RWPE1 (cell line): ENCODE measurements at regions not wholly inside any gene's neighbourhood (a gene's known extent, or its start where the extent isn't known, plus 50 kb on each side); places are given as distances from the start of the nearest gene placed in this dataset.
"Not testable (repeated sequence)": the region's sequence is repeated elsewhere in the genome, so short reads cannot be mapped to it uniquely, and the experiment has no call there.

Experiments used
- CTCF ChIA-PET: fragments of 350-600 bp; sonication (Branson Sonifier 250); formaldehyde crosslinking; extraction: SDS; loops from one replicate; lab custom pipeline; 2021; lab: Yijun Ruan, JAX
- POLR2A ChIA-PET: fragments of 400-600 bp; formaldehyde crosslinking; extraction: SDS; loops from one replicate; lab custom pipeline; 2020; ENCODE audit warnings: antibody characterized with exemption; ENCODE audit not compliant: low non-redundant PET; lab: Yijun Ruan, JAX
- DNase-seq: peaks from one replicate; pipeline ENCODE4 v3.0.0; 2012; ENCODE audit warnings: low spot score
- H3K27ac ChIP-seq: fragments of 450-650 bp; 2 replicates; pipeline ENCODE4 v1.5.1; 2017
- TF ChIP-seq, protein P1 (sequence below): fragments of 450-650 bp; conservative IDR thresholded peaks from 2 replicates; pipeline ENCODE4 v1.5.1; 2017; ENCODE audit warnings: low read depth, mild to moderate bottlenecking

DNA sequence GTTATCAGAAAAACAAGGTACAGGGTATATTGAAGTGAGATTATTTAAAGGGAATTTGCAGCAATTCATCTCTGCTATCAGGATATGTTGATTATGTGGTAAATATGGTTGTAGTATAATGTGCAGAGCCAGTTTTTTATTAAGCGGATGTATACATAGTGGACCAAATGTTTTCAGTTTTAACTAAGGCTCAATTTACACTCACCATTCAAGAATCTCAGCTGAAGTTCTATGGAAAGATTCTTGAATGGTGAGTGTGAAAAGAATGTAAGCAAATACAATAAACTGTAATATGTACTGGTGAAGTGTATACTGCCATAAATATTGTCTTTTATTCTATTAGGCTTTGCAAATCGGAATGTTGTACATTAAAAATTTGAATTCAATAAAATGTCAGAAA is 895.9 kb upstream of the CDH10 start:
- DNase-seq, result no peak
- ChIA-PET POLR2A (no interaction called here), CTCF (interaction anchor here (0.7 kb wide), 1 partner anchor 40 kb away, joined by 3 read pairs; no protein-coding TSS in a partner anchor)
- TF ChIP-seq, protein P1, sequence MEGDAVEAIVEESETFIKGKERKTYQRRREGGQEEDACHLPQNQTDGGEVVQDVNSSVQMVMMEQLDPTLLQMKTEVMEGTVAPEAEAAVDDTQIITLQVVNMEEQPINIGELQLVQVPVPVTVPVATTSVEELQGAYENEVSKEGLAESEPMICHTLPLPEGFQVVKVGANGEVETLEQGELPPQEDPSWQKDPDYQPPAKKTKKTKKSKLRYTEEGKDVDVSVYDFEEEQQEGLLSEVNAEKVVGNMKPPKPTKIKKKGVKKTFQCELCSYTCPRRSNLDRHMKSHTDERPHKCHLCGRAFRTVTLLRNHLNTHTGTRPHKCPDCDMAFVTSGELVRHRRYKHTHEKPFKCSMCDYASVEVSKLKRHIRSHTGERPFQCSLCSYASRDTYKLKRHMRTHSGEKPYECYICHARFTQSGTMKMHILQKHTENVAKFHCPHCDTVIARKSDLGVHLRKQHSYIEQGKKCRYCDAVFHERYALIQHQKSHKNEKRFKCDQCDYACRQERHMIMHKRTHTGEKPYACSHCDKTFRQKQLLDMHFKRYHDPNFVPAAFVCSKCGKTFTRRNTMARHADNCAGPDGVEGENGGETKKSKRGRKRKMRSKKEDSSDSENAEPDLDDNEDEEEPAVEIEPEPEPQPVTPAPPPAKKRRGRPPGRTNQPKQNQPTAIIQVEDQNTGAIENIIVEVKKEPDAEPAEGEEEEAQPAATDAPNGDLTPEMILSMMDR, result no peak
- H3K27ac ChIP-seq, result no peak overlapping the region

DNA sequence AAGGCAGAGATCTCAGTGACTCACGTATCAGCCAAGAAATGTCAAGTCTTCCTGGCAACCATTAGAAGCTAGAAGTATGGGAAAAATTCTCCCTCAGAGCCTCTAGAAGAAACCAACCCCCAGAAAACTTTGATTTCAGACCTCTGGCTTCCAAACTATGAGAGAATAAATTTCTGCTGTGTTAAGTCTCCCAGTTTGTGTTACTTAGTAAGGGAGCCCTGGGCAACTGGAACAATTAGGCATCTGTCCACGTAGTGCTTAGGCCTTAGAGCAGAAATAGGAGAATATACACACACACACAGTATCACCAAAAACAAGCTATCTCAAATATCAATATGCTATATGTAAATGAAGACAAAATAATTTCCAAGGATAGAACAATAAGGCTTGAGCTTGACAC is 894.8 kb upstream of the CDH10 start:
- no peak for DNase-seq
- POLR2A ChIA-PET, result no interaction called here
- TF ChIP-seq, protein P1, result no peak
- CTCF ChIA-PET, result interaction anchor here (0.7 to 0.9 kb wide), 2 partner anchors 12 to 783 kb away, joined by 3 read pairs; no protein-coding TSS in a partner anchor
- no peak overlapping the region for H3K27ac ChIP-seq

DNA sequence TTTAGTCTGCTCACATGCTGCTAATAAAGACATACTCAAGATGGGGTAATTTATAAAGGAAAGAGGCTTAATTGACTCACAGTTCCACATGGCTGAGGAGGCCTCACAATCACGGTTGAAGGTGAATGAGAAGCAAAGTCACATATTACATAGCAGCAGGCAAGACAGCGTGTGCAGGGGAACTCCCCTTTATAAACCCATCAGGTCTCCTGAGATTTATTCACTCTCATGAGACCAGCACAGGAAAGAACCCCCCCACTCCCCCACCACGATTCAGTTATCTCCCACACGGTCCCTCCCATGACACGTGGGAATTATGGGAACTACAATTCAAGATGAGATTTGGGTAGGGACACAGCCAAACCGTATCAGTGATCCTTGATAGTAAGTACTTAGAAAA is 891.7 kb upstream of the CDH10 start:
- H3K27ac ChIP-seq, CTCF ChIA-PET, DNase-seq, POLR2A ChIA-PET: not testable (repeated sequence)

DNA sequence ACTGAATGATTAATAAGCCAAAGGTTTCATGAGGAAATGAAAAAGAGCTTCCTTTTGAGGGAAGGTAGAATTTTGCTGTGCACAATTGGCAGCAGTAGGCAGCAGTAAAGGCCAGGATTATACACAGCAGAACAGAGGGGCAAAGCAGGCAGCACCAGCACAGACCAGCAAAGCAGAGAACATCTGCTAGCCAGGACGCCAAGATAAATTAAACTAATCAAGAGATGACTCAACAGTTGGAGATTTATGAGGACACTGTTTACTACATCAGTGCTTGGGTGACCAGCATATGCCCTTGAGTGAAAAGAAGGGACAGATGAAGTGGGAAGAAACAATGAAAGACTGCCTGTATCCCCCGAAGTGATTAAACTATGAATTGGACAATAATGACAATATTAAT is 871.4 kb upstream of the CDH10 start:
- H3K27ac ChIP-seq, result no peak overlapping the region
- CTCF ChIA-PET, result interaction anchor here (0.6 kb wide), 1 partner anchor 13 kb away, joined by 3 read pairs; no protein-coding TSS in a partner anchor
- TF ChIP-seq, protein P1, result no peak
- POLR2A ChIA-PET, result no interaction called here
- no peak for DNase-seq

DNA sequence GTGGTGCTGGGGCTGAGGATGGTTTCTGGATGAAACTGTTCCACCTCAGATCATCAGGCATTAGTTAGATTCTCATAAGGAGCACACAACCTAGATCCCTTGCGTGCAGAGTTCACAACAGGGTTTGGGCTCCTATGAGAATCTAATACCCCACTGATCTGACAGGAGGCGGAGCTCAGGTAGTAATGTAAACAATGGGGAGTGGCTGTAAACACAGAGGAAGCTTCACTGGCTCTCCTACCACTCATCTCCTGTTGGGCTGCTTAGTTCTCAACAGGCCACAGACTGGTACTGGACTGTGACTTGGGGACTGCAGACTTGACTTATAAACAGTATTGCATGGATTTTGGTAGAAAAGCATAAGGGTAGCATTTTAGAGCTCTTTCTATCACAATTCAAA is 870.7 kb upstream of the CDH10 start:
- no peak overlapping the region for H3K27ac ChIP-seq
- ChIA-PET CTCF (interaction anchor here (0.6 kb wide), 1 partner anchor 13 kb away, joined by 3 read pairs; no protein-coding TSS in a partner anchor), POLR2A (no interaction called here)
- TF ChIP-seq, protein P1, result no peak
- DNase-seq, result no peak

DNA sequence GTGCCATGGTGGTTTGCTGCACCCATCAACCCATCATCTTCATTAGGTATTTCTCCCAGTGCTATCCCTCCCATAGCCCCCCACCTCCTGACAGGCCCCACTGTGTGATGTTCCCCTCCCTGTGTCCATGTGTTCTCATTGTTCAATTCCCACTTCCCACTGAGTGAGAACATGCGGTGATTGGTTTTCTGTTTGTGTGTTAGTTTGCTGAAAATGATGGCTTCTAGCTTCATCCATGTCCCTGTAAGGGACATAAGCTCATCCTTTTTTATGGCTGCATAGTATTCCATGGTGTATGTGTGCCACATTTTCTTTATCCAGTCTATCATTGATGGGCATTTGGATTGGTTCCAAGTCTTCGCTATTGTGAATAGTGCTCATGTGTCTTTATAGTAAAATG is 865.9 kb upstream of the CDH10 start:
- POLR2A ChIA-PET, DNase-seq, H3K27ac ChIP-seq: not testable (repeated sequence)
- CTCF ChIA-PET, result interaction anchor here (0.5 kb wide), 1 partner anchor 91 kb away, joined by 3 read pairs; no protein-coding TSS in a partner anchor

DNA sequence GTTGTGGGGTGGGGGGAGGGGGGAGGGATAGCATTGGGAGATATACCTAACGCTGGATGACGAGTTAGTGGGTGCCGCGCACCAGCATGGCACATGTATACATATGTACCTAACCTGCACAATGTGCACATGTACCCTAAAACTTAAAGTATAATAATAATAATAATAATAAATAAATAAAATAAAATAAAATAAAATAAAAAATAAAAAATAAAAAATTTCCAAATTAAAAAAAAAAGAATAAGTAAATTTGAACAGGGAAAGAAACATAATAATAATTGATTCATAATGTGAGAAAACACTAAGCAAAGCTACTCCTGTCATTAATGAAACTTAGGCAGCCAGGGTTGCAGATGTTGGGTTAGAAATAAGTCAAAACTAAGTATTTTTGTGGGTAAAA is 863.2 kb upstream of the CDH10 start:
- H3K27ac ChIP-seq, POLR2A ChIA-PET, DNase-seq, CTCF ChIA-PET: not testable (repeated sequence)

DNA sequence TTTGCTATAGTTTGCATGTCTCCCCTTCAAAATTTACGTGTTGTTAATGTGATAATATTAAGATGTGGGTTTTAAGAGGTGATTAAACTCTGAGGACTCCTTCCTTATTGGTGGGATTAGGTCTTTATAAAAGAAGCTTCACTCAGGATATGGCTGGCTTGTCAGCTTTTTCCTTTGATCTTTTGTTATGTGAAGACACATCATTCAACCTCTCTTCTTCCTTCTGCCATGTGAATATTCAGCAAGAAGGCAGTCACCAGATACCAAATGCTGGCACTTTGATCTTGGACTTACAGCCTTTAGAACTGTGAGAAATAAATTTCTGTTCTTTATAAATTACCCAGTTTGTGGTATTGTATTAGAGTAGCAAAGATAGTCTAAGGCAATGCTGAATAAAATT is 855.9 kb upstream of the CDH10 start:
- H3K27ac ChIP-seq, result no peak overlapping the region
- ChIA-PET POLR2A (no interaction called here), CTCF (no interaction called here)
- TF ChIP-seq, protein P1, result no peak
- no peak for DNase-seq
